ENCODE measurements at regions not wholly inside any gene's neighbourhood (a gene's known extent, or its start where the extent isn't known, plus 50 kb on each side); places are given as distances from the start of the nearest gene placed in this dataset.
A peak's percentile ranks its signal among the peaks of the same experiment; 100 is the strongest.

DNA sequence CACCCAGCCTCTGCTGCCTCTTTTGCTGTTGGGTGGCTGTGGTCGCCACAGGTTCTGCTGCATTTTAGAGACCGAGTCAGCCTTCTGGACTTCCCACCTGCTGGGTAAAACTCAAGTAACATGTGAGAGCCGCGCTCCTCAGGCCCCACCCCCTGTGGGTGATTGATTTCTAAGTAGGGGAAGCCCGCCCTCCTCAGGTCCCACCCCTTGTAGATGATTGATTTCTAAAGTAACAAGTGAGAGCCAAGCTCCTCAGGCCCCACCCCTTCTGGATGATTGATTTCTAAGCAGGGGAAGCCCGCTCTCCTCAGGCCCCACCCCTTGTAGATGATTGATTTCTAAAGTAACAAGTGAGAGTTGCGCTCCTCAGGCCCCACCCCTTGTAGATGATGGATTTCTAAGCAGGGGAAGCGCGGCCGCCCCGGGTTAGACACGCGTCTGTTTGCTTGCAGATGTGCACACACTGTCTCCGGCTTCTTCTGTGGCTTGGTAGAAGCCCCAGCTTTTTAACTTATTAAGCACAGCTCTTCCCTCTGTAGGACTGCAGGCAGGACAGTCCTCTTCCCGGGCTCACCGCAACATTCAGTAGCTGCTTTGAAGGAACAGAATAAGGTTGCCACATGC lies 83.4 kb downstream of the FAM43A start:
- DNase-seq (ENCODE audit: low read depth) = peak; percentile 95

DNA sequence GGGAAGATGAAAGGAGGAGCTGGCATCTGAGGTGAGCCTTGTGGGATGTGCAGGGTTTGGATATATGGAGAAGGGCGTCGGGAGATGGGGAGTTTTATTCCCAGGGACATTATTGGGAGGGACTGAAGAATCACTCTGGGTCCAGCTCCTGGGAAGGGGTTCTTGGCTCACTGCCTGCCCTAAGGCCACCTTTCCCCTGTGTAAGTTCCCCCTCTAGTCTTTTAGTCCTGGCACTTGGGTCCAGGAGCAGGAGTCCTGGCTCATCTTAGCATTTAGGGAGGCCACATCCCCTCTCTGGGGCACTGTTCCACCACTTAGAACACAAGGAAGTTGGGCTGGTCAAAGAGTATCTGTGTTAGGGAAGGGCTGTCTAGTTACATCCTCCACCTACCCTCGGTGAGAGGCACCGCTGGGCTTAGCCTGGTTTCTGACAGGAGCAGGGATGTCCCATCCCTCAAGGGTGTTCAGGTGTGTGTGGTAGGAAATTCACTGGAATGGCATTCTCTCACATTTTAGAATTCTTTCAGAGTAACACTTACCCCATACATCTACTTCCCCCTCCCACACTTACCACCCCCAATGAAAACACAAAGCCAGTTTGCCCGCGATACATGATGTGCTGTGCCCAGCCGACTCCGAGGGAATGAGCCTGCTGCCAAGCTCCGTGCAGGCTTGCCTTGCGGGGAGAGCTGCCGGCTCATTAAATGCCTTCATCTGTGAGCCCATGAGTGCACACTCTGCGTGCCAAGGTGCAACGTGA lies 86.7 kb downstream of the FAM43A start:
- no peak for DNase-seq (ENCODE audit: low read depth)

GRCh38 chr3:194773216-194773615 lies 87.5 kb downstream of the FAM43A start:
- DNase-seq (ENCODE audit: low read depth) = peak; percentile 45

DNA sequence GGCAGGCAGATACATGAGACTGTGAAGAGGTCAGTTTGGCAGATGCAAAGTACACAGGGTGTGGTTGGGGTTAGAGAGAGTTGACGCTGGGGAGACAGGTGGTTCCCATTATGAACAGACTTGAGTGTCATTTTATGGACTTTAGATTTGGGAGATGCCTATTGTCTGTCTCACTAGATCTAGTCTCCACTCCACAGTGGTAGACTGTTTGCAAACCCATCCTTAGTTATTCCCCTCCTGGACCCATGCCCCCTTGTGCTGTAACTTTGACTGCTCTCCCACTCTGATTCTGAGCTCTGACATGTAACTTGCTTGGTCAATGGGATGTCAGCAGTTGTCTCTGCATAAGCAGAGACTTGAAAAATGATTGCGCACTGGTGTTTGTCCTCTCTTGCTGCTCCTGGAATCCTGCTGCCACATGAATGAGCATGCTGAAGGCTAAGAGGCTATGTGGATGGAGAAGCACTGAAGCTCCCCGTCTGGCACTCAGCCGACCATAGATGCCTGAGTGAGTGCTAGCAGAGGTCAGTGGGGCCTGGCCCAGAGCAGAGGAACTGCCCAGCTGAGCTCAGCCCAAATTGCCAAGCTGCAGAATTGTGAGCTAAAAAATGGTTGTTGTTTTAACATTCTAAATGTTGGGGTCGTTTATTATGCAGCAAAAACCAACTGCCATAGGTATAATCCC lies 88.2 kb downstream of the FAM43A start:
- DNase-seq (ENCODE audit: low read depth) = no peak

GRCh38 chr3:194775266-194775665 lies 89.6 kb downstream of the FAM43A start:
- no peak for DNase-seq (ENCODE audit: low read depth)

GRCh38 chr3:194775731-194776130 lies 90.0 kb downstream of the FAM43A start:
- no peak for DNase-seq (ENCODE audit: low read depth)

GRCh38 chr3:194777729-194778128 lies 92.0 kb downstream of the FAM43A start:
- DNase-seq (ENCODE audit: low read depth) = no peak

DNA sequence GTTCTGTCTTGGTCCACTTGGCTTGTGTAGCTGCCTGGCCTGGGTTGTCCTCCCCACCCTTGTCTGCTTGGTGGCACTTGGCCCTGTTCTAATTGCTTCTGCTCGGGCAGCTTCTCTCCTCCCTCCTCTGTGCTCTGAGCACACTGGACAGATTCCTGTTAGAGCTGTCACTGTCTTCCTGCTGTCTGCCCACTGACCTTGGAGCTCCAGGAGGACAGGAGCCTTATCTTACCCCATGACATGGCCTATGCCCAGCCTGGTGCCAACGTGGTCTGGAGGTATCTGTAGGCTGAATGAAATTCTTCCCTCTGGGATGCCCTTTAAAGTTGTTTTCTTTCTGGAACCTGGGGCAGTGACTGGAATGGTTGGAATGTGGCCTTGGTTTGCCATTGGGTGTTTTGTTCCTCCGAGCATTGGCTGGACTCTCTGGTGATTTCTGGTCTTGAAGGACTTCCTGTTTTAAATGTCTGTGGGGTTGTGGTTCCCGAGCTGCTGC lies 94.1 kb downstream of the FAM43A start:
- DNase-seq (ENCODE audit: low read depth) = no peak

- DNase-seq (ENCODE audit: low read depth) = no peak
Observed at GRCh38 chr3:194780706-194781105, 95.0 kb downstream of the FAM43A start.

GRCh38 chr3:194781617-194782016 lies 95.9 kb downstream of the FAM43A start:
- no peak for DNase-seq (ENCODE audit: low read depth)

DNA sequence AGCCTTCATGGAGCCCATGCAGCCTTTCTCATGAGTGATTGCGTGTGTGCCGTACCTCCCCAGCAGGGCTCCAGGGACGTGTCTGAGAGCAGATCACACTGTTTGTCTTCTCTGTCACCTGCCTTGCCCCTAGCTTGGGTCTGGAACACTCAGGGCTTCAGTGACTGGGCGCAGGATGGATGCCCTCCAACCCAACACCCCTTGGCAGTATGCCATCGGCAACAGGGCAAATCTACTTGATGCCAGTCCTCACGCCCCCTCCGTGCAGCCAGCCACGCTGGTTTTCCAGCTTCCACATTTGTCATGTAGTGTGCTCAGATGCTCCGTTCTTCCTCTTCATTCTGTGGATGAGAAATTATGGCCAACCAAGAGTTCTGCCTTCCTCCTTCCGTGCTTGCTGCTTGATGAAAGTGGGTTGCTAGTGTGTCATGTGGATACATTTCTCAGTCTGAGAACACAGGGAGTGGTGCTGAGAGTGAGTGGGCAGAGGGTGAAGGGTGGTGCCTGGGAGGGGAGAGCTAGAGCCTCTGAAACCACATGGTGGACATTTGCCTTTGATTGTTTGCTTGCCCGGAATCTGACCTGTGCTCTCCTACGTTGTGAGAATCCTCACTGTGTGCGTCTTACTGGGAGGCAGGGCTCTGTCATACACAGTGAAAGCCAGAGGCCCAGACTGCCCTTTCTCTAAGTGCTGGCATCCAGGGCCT lies 97.2 kb downstream of the FAM43A start:
- DNase-seq (ENCODE audit: low read depth) = peak; percentile 25

GRCh38 chr3:194784361-194784760 lies 98.7 kb downstream of the FAM43A start:
- no peak for DNase-seq (ENCODE audit: low read depth)

GRCh38 chr3:194785315-194785714 lies 99.6 kb downstream of the FAM43A start:
- DNase-seq (ENCODE audit: low read depth) = no peak

- DNase-seq (ENCODE audit: low read depth) = no peak
Observed at GRCh38 chr3:194787072-194787471, 101.4 kb downstream of the FAM43A start.

GRCh38 chr3:194787650-194788049 lies 102.0 kb downstream of the FAM43A start:
- no peak for DNase-seq (ENCODE audit: low read depth)

GRCh38 chr3:194792368-194792767 lies 106.7 kb downstream of the FAM43A start:
- DNase-seq (ENCODE audit: low read depth) = no peak

DNA sequence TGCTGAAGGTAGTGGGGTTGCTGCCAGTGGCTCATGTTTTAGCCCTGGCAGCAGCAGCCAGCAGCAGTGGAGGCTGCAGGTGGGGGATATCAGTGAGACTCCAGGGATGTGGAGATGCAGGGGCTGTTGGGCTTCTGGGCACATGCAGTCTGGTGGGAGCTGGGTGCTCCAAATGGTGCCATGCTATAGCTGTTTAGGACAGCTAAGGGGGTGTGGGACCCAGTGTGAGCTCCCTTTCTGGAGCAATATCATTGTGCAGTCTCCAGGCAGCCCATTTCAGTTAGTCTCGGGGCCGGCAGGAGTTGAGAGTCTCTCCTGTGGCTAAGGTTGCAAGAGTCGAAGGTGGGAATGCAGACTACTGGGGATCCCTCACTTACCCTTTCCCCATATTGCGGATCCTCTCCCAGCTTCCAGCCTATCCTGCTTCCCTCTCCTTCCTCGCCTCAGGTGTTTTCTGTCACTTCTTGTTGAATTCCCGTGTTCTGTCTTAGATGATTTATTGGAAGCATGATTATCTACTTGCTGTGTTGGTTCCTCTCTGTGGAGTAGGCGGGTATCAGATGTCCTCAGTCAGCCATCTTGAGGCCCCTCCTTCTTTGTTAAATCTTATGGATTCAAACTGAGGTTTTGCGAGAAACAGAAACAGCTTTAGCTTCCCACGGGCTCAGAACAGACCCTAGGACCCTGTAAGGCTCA lies 112.0 kb downstream of the FAM43A start:
- DNase-seq (ENCODE audit: low read depth) = no peak

DNA sequence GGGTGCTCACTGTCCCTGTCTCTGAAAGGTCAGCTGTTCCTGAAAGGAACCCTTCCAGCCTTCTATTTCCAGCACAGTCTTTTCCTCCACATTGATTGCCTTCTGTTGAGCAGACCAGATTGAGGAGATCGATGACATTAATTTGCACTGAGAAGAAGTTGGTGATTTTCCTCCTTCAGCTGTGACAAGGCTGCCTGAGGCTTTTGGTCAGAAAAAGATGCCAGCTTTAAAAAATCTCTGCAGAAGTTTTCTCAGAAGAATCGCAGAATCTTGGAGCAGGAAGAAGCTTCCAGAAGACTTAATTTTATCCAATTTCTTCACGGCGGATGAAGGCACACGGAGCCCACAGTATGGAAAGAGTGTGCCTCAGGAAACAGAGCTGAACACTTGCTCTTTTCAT lies 112.8 kb downstream of the FAM43A start:
- no peak for DNase-seq (ENCODE audit: low read depth)

- DNase-seq (ENCODE audit: low read depth) = no peak
Observed at GRCh38 chr3:194800002-194800401, 114.3 kb downstream of the FAM43A start.

- no peak for DNase-seq (ENCODE audit: low read depth)
Observed at GRCh38 chr3:194801461-194802432, 116.1 kb downstream of the FAM43A start.

All from Daoy (cell line).